ENCODE measurements at regions not wholly inside any gene's neighbourhood (a gene's known extent, or its start where the extent isn't known, plus 50 kb on each side); places are given as distances from the start of the nearest gene placed in this dataset.

GRCh38 chr17:6940186-6940649, 55.6 kb upstream of the ALOX12 start:
- no peak for DNase-seq (ENCODE audit: low read depth)

- DNase-seq (ENCODE audit: low read depth) = no peak
Observed at GRCh38 chr17:6941989-6942388, 53.9 kb upstream of the ALOX12 start.

GRCh38 chr17:6943406-6943805, 52.4 kb upstream of the ALOX12 start:
- no peak for DNase-seq (ENCODE audit: low read depth)
